ENCODE measurements at regions not wholly inside any gene's neighbourhood (a gene's known extent, or its start where the extent isn't known, plus 50 kb on each side); places are given as distances from the start of the nearest gene placed in this dataset.

- Histone ChIP-seq H3K4me2 (no peak overlapping the region), H3K27me3 (ENCODE audit: insufficient read depth, low read depth) (no peaks in the 10 kb centered on the region), H3K79me2 (ENCODE audit: insufficient read depth, low read depth) (no peaks in the 10 kb centered on the region), H4K20me1 (ENCODE audit: insufficient read depth) (no peaks in the 10 kb centered on the region), H3K9ac (no peak overlapping the region), H2AFZ (ENCODE audit: low read depth) (no peak overlapping the region), H3K36me3 (ENCODE audit: insufficient read depth) (no peaks in the 10 kb centered on the region), H3K4me1 (ENCODE audit: low read depth, poor library complexity, severe bottlenecking) (no peaks in the 10 kb centered on the region), H3K4me3 (IDR thresholded peaks at IDR 0.05; ENCODE audit: insufficient read depth, low read depth, low read length) (no peak overlapping the region), H3K27ac (no peak overlapping the region)
- TF ChIP-seq CTCF (conservative IDR thresholded peaks at IDR 0.05; ENCODE audit: low read depth, low read length), result no peak
Observed at GRCh38 chr2:7233126-7233525, 315.9 kb downstream of the RNF144A start.

- TF ChIP-seq CTCF (conservative IDR thresholded peaks at IDR 0.05; ENCODE audit: low read depth, low read length), result no peak
- no peaks in the 10 kb centered on the region for H3K36me3 ChIP-seq (ENCODE audit: insufficient read depth)
- no peak overlapping the region for H2AFZ ChIP-seq (ENCODE audit: low read depth)
- no peak overlapping the region for H3K9ac ChIP-seq
- H3K4me3 ChIP-seq (IDR thresholded peaks at IDR 0.05; ENCODE audit: insufficient read depth, low read depth, low read length), result no peak overlapping the region
- no peak overlapping the region for H3K4me2 ChIP-seq
- H3K27ac ChIP-seq, result no peak overlapping the region
- H3K27me3 ChIP-seq (ENCODE audit: insufficient read depth, low read depth), result no peaks in the 10 kb centered on the region
- no peaks in the 10 kb centered on the region for H3K4me1 ChIP-seq (ENCODE audit: low read depth, poor library complexity, severe bottlenecking)
- no peaks in the 10 kb centered on the region for H3K79me2 ChIP-seq (ENCODE audit: insufficient read depth, low read depth)
- no peaks in the 10 kb centered on the region for H4K20me1 ChIP-seq (ENCODE audit: insufficient read depth)
Observed at GRCh38 chr2:7237466-7237865, 320.3 kb downstream of the RNF144A start.

- H2AFZ ChIP-seq (ENCODE audit: low read depth), result no peak overlapping the region
Observed at GRCh38 chr2:7239078-7239477, 321.9 kb downstream of the RNF144A start.

GRCh38 chr2:7241041-7241745 is 324.0 kb downstream of the RNF144A start:
- H3K27ac ChIP-seq, result no peak overlapping the region

More at GRCh38 chr2:7239078-7239477, 321.9 kb downstream of the RNF144A start:
- Histone ChIP-seq H3K4me1 (ENCODE audit: low read depth, poor library complexity, severe bottlenecking) (no peaks in the 10 kb centered on the region), H3K36me3 (ENCODE audit: insufficient read depth) (no peaks in the 10 kb centered on the region), H3K27me3 (ENCODE audit: insufficient read depth, low read depth) (no peaks in the 10 kb centered on the region), H3K4me3 (IDR thresholded peaks at IDR 0.05; ENCODE audit: insufficient read depth, low read depth, low read length) (no peak overlapping the region), H3K9ac (no peak overlapping the region), H3K79me2 (ENCODE audit: insufficient read depth, low read depth) (no peaks in the 10 kb centered on the region), H4K20me1 (ENCODE audit: insufficient read depth) (no peaks in the 10 kb centered on the region), H3K4me2 (no peak overlapping the region), H3K27ac (no peak overlapping the region)
- no peak for TF ChIP-seq CTCF (conservative IDR thresholded peaks at IDR 0.05; ENCODE audit: low read depth, low read length)

More at GRCh38 chr2:7241041-7241745, 324.0 kb downstream of the RNF144A start:
- no peak overlapping the region for H3K4me2 ChIP-seq
- no peaks in the 10 kb centered on the region for H3K79me2 ChIP-seq (ENCODE audit: insufficient read depth, low read depth)
- H3K27me3 ChIP-seq (ENCODE audit: insufficient read depth, low read depth), result no peaks in the 10 kb centered on the region
- no peak for TF ChIP-seq CTCF (conservative IDR thresholded peaks at IDR 0.05; ENCODE audit: low read depth, low read length)
- no peaks in the 10 kb centered on the region for H4K20me1 ChIP-seq (ENCODE audit: insufficient read depth)
- no peak overlapping the region for H3K9ac ChIP-seq
- no peaks in the 10 kb centered on the region for H3K36me3 ChIP-seq (ENCODE audit: insufficient read depth)
- H2AFZ ChIP-seq (ENCODE audit: low read depth), result no peak overlapping the region
- no peak overlapping the region for H3K4me3 ChIP-seq (IDR thresholded peaks at IDR 0.05; ENCODE audit: insufficient read depth, low read depth, low read length)
- no peaks in the 10 kb centered on the region for H3K4me1 ChIP-seq (ENCODE audit: low read depth, poor library complexity, severe bottlenecking)

Measured in KMS-11 (cell line).